ENCODE measurements at regions not wholly inside any gene's neighbourhood (a gene's known extent, or its start where the extent isn't known, plus 50 kb on each side); places are given as distances from the start of the nearest gene placed in this dataset.

GRCh38 chr6:170151321-170151771 lies 139.5 kb downstream of the DLL1 start:
- Mint-ChIP-seq H3K27me3 (peaks cover 0 to 26% (median 4%) of the 10 kb centered on the region in 5 donors), H3K27ac (peak overlapping the region in 2 of 9 donors; percentile 32 to 51), H3K4me3 (peak overlapping the region in 1 of 10 donors; percentile 55), H3K9me3 (no peaks in the 10 kb centered on the region), H3K4me1 (peaks cover 24 to 55% (median 39%) of the 10 kb centered on the region in 7 donors), H3K36me3 (no peaks in the 10 kb centered on the region)
- ATAC-seq: no peak
- ChIA-PET POLR2A (no interaction called here), CTCF (no interaction called here)
- DNase-seq: no peak
- intact Hi-C loops (cut with micrococcal nuclease): no loop called here
- no peaks in the 10 kb centered on the region for H3K9me3 ChIP-seq (ENCODE audit: control insufficient read depth in 2 of 3, low read length in 3 of 3)
- peaks cover 18 to 27% of the 10 kb centered on the region in 2 donors for H3K4me1 ChIP-seq (ENCODE audit: control insufficient read depth in 2 of 2, insufficient read depth in 2 of 2, low read length in 2 of 2)
- H3K4me3 ChIP-seq (ENCODE audit: low read length): no peak overlapping the region
- no peaks in the 10 kb centered on the region for H3K27me3 ChIP-seq (ENCODE audit: control insufficient read depth in 2 of 2, insufficient read depth in 2 of 2, low read length in 2 of 2)
- H3K27ac ChIP-seq (ENCODE audit: low read depth, low read length): no peak overlapping the region
- H3K36me3 ChIP-seq (ENCODE audit: control insufficient read depth in 2 of 3, insufficient read depth in 3 of 3, low read length in 3 of 3): no peaks in the 10 kb centered on the region

GRCh38 chr6:170150590-170150945 lies 140.3 kb downstream of the DLL1 start:
- ChIA-PET POLR2A (no interaction called here), CTCF (no interaction called here)
- Mint-ChIP-seq H3K9me3 (peaks cover 0 to 3% (median 0%) of the 10 kb centered on the region in 11 donors), H3K27ac (peak overlapping the region in 1 of 9 donors; percentile 21), H3K4me1 (peaks cover 26 to 59% (median 44%) of the 10 kb centered on the region in 7 donors), H3K36me3 (no peaks in the 10 kb centered on the region), H3K4me3 (no peak overlapping the region), H3K27me3 (peaks cover 0 to 26% (median 4%) of the 10 kb centered on the region in 5 donors)
- ATAC-seq: no peak
- Histone ChIP-seq H3K4me1 (ENCODE audit: control insufficient read depth in 2 of 2, insufficient read depth in 2 of 2, low read length in 2 of 2) (peaks cover 21 to 27% of the 10 kb centered on the region in 2 donors), H3K4me3 (ENCODE audit: low read length) (no peak overlapping the region), H3K27me3 (ENCODE audit: control insufficient read depth in 2 of 2, insufficient read depth in 2 of 2, low read length in 2 of 2) (no peaks in the 10 kb centered on the region), H3K9me3 (ENCODE audit: control insufficient read depth in 2 of 3, low read length in 3 of 3) (no peaks in the 10 kb centered on the region), H3K36me3 (ENCODE audit: control insufficient read depth in 2 of 3, insufficient read depth in 3 of 3, low read length in 3 of 3) (no peaks in the 10 kb centered on the region), H3K27ac (ENCODE audit: low read depth, low read length) (no peak overlapping the region)
- intact Hi-C loops (cut with micrococcal nuclease): no loop called here
- no peak for DNase-seq

- DNase-seq (no peak), ATAC-seq (no peak)
- Histone ChIP-seq H3K27ac (ENCODE audit: low read depth, low read length) (no peak overlapping the region), H3K27me3 (ENCODE audit: control insufficient read depth in 2 of 2, insufficient read depth in 2 of 2, low read length in 2 of 2) (no peaks in the 10 kb centered on the region), H3K36me3 (ENCODE audit: control insufficient read depth in 2 of 3, insufficient read depth in 3 of 3, low read length in 3 of 3) (no peaks in the 10 kb centered on the region), H3K4me3 (ENCODE audit: low read length) (no peak overlapping the region), H3K9me3 (ENCODE audit: control insufficient read depth in 2 of 3, low read length in 3 of 3) (no peaks in the 10 kb centered on the region), H3K4me1 (ENCODE audit: control insufficient read depth in 2 of 2, insufficient read depth in 2 of 2, low read length in 2 of 2) (peaks cover 27% of the 10 kb centered on the region in 2 donors)
- ChIA-PET CTCF (no interaction called here), POLR2A (interaction anchor here (0.7 kb wide), 1 partner anchor 159 kb away, joined by 3 read pairs; no protein-coding TSS in a partner anchor)
- H3K36me3 Mint-ChIP-seq: peaks cover 0 to under 1% (median 0%) of the 10 kb centered on the region in 5 donors
- peaks cover 0 to 26% (median 4%) of the 10 kb centered on the region in 5 donors for H3K27me3 Mint-ChIP-seq
- peaks cover 0 to 5% (median 0%) of the 10 kb centered on the region in 11 donors for H3K9me3 Mint-ChIP-seq
- H3K27ac Mint-ChIP-seq: peak overlapping the region in 5 of 9 donors; percentile 17 to 96 (median 52)
- peak overlapping the region in 2 of 10 donors; percentile 16 to 26 for H3K4me3 Mint-ChIP-seq
- intact Hi-C loops (cut with micrococcal nuclease): loop anchor here (2.0 to 10.0 kb wide), 2 partner anchors 65 to 143 kb away; no protein-coding TSS in a partner anchor
- H3K4me1 Mint-ChIP-seq: peaks cover 29 to 65% (median 50%) of the 10 kb centered on the region in 7 donors
Observed at GRCh38 chr6:170149681-170150589, 140.9 kb downstream of the DLL1 start.

GRCh38 chr6:170148709-170149470 lies 142.0 kb downstream of the DLL1 start:
- Mint-ChIP-seq H3K4me1 (peaks cover 31 to 70% (median 56%) of the 10 kb centered on the region in 7 donors), H3K4me3 (peak overlapping the region in 9 of 10 donors; percentile 70 to 89 (median 82)), H3K27ac (peak overlapping the region; percentile 20 to 96 (median 89)), H3K36me3 (peaks cover 0 to 8% (median 4%) of the 10 kb centered on the region in 5 donors), H3K27me3 (peaks cover 0 to 26% (median 4%) of the 10 kb centered on the region in 5 donors), H3K9me3 (peaks cover 0 to 11% (median 6%) of the 10 kb centered on the region in 11 donors)
- Histone ChIP-seq H3K4me3 (ENCODE audit: low read length) (peak overlapping the region; percentile 54), H3K36me3 (ENCODE audit: control insufficient read depth in 2 of 3, insufficient read depth in 3 of 3, low read length in 3 of 3) (no peaks in the 10 kb centered on the region), H3K27me3 (ENCODE audit: control insufficient read depth in 2 of 2, insufficient read depth in 2 of 2, low read length in 2 of 2) (no peaks in the 10 kb centered on the region), H3K9me3 (ENCODE audit: control insufficient read depth in 2 of 3, low read length in 3 of 3) (no peaks in the 10 kb centered on the region), H3K27ac (ENCODE audit: low read depth, low read length) (no peak overlapping the region), H3K4me1 (ENCODE audit: control insufficient read depth in 2 of 2, insufficient read depth in 2 of 2, low read length in 2 of 2) (peaks cover 27 to 37% of the 10 kb centered on the region in 2 donors)
- POLR2A ChIA-PET: interaction anchor here (0.5 to 1.6 kb wide), 5 partner anchors 58 to 158 kb away, joined by 3 to 7 read pairs (median 3); no protein-coding TSS in a partner anchor
- ATAC-seq: no peak
- intact Hi-C loops (cut with micrococcal nuclease): loop anchor here (2.0 to 10.0 kb wide), 2 partner anchors 64 to 144 kb away; no protein-coding TSS in a partner anchor
- no peak for DNase-seq
- CTCF ChIA-PET: no interaction called here

GRCh38 chr6:170147832-170148708 lies 142.8 kb downstream of the DLL1 start:
- Mint-ChIP-seq H3K9me3 (peaks cover 0 to 14% (median 6%) of the 10 kb centered on the region in 11 donors), H3K36me3 (peaks cover 0 to 8% (median 4%) of the 10 kb centered on the region in 5 donors), H3K4me3 (peak overlapping the region; percentile 70 to 89 (median 82)), H3K27me3 (peaks cover 0 to 26% (median 4%) of the 10 kb centered on the region in 5 donors), H3K27ac (peak overlapping the region; percentile 68 to 96 (median 89)), H3K4me1 (peaks cover 31 to 70% (median 56%) of the 10 kb centered on the region in 7 donors)
- no peaks in the 10 kb centered on the region for H3K36me3 ChIP-seq (ENCODE audit: control insufficient read depth in 2 of 3, insufficient read depth in 3 of 3, low read length in 3 of 3)
- peak overlapping the region; percentile 54 for H3K4me3 ChIP-seq (ENCODE audit: low read length)
- ChIA-PET POLR2A (interaction anchor here (0.5 to 1.6 kb wide), 4 partner anchors 57 to 159 kb away, joined by 3 to 7 read pairs (median 5); no protein-coding TSS in a partner anchor), CTCF (no interaction called here)
- intact Hi-C loops (cut with micrococcal nuclease): loop anchor here (2.0 to 10.0 kb wide), 3 partner anchors 59 to 145 kb away; no protein-coding TSS in a partner anchor
- no peaks in the 10 kb centered on the region for H3K27me3 ChIP-seq (ENCODE audit: control insufficient read depth in 2 of 2, insufficient read depth in 2 of 2, low read length in 2 of 2)
- H3K4me1 ChIP-seq (ENCODE audit: control insufficient read depth in 2 of 2, insufficient read depth in 2 of 2, low read length in 2 of 2): peaks cover 20 to 37% of the 10 kb centered on the region in 2 donors
- peak; percentile 78 for ATAC-seq
- no peaks in the 10 kb centered on the region for H3K9me3 ChIP-seq (ENCODE audit: control insufficient read depth in 2 of 3, low read length in 3 of 3)
- DNase-seq: peak in 6 of 9 donors; percentile 21 to 51 (median 40)
- peak overlapping the region; percentile 48 for H3K27ac ChIP-seq (ENCODE audit: low read depth, low read length)

Measured in naive thymus-derived CD4-positive, alpha-beta T cell (primary cell).